Activated CD8-positive, alpha-beta memory T cell treated with anti-CD3 and anti-CD28 coated beads for 36 hours (primary cell): ENCODE measurements at regions not wholly inside any gene's neighbourhood (a gene's known extent, or its start where the extent isn't known, plus 50 kb on each side); places are given as distances from the start of the nearest gene placed in this dataset.

ENCODE experiments used
- CTCF ChIA-PET: fragments of 350-600 bp; sonication (Branson Sonifier 250); formaldehyde crosslinking; loops from one replicate; lab custom pipeline; 2021; ENCODE audit warnings: antibody characterized with exemption; lab: Charles Lee
- POLR2A ChIA-PET: fragments of 350-600 bp; sonication (Branson Sonifier 250); formaldehyde crosslinking; loops from one replicate; lab custom pipeline; 2021; ENCODE audit warnings: antibody characterized with exemption; lab: Charles Lee

- CTCF ChIA-PET = no interaction called here
- POLR2A ChIA-PET = no interaction called here
These were observed 83.7 kb upstream of the VSTM2B start for GRCh38 chr19:29442094-29442493.

- ChIA-PET CTCF (no interaction called here), POLR2A (no interaction called here)
These were observed 82.9 kb upstream of the VSTM2B start for GRCh38 chr19:29442910-29443309.

GRCh38 chr19:29445246-29445645 lies 80.5 kb upstream of the VSTM2B start:
- ChIA-PET CTCF (no interaction called here), POLR2A (no interaction called here)

GRCh38 chr19:29446361-29446760 lies 79.4 kb upstream of the VSTM2B start:
- ChIA-PET CTCF (no interaction called here), POLR2A (no interaction called here)

GRCh38 chr19:29448046-29448445 lies 77.7 kb upstream of the VSTM2B start:
- POLR2A ChIA-PET = no interaction called here
- CTCF ChIA-PET = no interaction called here

- ChIA-PET CTCF (no interaction called here), POLR2A (no interaction called here)
These were observed 76.4 kb upstream of the VSTM2B start for GRCh38 chr19:29449371-29449770.

- CTCF ChIA-PET = no interaction called here
- POLR2A ChIA-PET = no interaction called here
These were observed 75.5 kb upstream of the VSTM2B start for GRCh38 chr19:29450306-29450705.

GRCh38 chr19:29450812-29451211 lies 75.0 kb upstream of the VSTM2B start:
- ChIA-PET POLR2A (no interaction called here), CTCF (no interaction called here)

- CTCF ChIA-PET = no interaction called here
- POLR2A ChIA-PET = no interaction called here
These were observed 71.7 kb upstream of the VSTM2B start for GRCh38 chr19:29454109-29454508.

GRCh38 chr19:29457413-29457812 lies 68.4 kb upstream of the VSTM2B start:
- ChIA-PET CTCF (no interaction called here), POLR2A (no interaction called here)

- CTCF ChIA-PET = no interaction called here
- POLR2A ChIA-PET = no interaction called here
These were observed 57.9 kb upstream of the VSTM2B start for GRCh38 chr19:29467824-29468401.

- ChIA-PET CTCF (no interaction called here), POLR2A (no interaction called here)
These were observed 50.3 kb upstream of the VSTM2B start for GRCh38 chr19:29475469-29475868.
